ENCODE measurements at regions not wholly inside any gene's neighbourhood (a gene's known extent, or its start where the extent isn't known, plus 50 kb on each side); places are given as distances from the start of the nearest gene placed in this dataset.

DNA sequence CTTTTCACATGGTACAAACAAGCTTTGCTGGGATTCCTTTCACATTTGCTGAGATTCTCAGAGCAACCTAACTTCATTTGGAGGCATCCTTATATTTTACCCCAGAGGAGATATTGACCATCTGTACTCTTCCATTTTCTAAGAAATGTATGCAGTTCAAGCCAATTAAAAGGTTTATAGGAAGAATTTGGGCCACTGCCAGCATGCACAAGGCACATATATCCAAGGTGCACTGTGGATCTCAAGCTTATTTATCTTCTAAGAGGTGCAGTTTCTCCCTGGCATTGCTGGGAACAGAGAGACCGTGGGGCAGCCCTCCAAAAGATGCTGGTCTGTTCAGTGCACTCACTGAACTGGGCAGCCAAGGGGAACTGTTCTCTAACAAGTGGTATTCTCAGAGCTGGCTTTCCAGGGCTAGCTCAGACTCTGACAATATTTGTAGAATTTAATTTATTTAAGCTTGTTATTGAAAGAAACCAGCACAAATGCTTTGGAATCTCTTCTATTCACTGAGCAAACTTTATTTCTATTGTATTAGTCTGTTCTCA lies 213.3 kb downstream of the TENT4A start:
- DNase-seq, result no peak

DNA sequence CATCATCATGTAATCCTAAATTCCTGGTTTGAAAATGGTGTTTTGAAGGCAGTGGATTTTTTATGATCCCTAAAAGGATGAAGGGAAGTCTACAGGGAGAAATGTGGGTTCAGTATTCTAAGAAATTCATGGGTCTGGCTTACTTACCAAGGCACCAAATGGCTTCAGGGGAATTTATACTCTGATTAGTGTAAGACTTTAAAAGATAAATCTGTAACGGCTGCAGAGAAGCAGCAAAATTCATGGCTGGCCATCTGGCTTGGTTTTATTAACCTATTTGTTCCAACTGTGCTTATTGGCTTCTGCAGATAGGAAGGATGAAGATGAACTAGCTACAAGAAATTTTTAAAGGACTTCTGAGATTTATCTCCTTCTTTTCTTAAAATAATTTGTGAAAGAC lies 222.8 kb downstream of the TENT4A start:
- no peak for DNase-seq

- DNase-seq, result no peak
Observed at GRCh38 chr5:6937677-6938076, 224.4 kb downstream of the TENT4A start.

DNA sequence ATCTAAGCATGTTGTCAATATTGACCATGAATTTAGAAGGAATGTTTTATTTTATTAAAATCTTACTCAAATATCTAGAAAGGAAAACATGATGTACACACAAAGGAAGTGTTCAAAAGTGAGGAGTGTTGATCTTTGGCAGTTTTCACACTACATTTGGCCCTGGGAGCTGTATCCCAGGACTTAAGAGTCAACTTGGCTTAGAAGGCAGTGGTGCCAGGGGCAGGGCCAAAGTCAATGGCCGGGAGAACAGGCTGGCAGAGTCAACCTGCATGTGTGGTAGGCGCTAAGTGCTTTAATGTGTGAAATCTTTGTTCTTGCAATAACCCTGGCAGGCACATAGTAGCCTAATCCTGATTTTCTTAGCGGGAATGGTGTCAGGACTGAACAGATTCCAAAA lies 228.4 kb downstream of the TENT4A start:
- DNase-seq, result no peak

DNA sequence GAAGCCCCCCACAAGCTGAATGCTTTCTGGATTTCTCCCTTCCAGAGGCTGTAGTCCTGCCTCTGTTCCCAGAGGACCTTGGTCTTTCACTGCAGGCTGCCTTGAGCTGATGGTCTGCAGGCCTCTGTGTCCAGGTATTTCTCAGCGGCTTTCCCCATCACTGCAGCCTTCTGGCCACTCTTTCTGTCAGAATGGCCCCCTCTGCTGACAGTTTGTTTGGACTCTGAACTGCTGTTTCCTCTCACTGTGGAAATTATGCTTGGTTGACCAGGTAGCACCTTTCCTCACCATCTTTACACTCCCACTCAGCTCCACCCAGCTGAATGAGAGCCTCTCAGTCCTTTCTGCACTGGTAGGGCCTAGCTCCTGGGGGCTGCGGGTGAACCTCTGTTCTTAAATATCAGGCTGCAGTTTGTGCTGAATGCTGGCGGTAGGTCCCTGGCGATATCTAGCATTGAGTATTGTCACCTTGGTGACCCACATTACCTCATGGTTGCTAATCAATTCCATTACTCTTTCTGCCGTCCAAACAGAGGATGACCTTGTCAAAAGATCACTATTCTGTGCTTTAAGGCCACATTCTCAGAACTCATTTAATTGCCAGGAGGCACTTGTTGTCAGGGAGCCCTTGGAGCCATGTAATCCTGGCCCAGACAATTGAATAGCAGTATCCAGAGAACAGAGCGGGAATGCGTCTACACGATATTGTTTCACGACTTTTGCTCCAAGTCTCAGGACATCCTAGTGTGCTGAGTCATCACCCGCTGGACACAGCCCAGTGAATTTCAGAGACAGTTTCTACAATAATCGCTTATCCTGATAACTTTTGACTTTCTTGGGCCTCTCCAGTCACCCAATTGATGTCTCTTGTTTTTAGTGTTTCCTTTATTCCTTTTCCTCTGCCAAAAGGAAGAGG lies 230.2 kb downstream of the TENT4A start:
- no peak for DNase-seq

DNA sequence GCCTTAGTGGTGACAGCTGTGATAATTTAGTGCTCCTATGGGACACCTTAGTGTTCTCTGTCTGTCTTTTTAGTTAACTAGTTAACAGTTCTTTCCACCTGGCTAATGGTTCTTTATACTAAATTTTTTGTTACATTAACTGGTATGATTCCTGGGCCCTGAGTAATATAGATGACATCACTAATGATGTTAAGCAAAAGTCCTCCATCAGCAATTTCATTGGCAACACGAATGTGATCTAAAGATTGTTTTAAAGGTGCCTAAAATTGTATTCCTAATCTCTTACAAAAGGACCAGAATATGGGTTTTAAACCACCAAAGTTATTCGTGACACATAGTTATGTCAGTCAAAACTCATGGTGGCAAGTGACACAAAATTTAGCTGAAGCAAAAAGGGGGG lies 235.3 kb downstream of the TENT4A start:
- no peak for DNase-seq

DNA sequence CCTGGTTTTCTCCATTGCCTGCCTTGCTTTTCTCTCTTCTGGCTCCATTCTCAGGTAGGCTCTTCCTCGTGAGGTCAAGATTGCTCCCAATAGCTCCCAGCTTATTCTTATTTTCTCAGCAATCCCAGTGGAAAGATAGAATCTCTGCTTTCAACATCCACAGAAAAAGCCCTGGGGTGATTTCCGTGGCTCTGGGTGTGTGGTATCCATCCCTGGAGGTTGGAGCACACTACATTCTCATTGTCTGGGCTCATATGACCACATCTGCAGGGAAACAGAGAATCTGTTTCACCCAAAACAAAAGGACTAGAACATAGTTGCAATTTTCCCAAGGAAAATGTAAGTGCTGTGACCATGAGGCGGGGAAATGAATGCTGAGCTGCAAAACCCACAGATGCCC lies 236.0 kb downstream of the TENT4A start:
- no peak for DNase-seq

GRCh38 chr5:6950250-6950649 lies 237.0 kb downstream of the TENT4A start:
- DNase-seq, result no peak

GRCh38 chr5:6950860-6951259 lies 237.6 kb downstream of the TENT4A start:
- DNase-seq, result no peak

DNA sequence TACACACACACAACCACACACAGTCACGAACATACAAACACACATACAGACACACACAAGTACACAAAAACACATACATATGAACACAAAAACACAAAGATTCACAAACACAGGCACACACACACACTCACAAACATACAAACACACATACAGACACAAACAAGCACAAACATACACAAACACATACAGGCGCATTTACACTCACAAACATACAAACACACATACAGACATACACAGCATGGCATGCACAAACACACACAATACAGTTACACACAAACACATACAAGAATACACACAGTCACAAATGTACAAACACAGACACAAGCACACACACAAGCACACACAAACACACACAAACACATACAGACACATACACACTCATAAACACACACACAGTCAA lies 247.9 kb downstream of the TENT4A start:
- no peak for DNase-seq

- no peak for DNase-seq
Observed at GRCh38 chr5:6961837-6962635, 248.8 kb downstream of the TENT4A start.

GRCh38 chr5:6976971-6977370 lies 263.7 kb downstream of the TENT4A start:
- no peak for DNase-seq

GRCh38 chr5:6979061-6979460 lies 265.8 kb downstream of the TENT4A start:
- DNase-seq, result no peak

- DNase-seq, result no peak
Observed at GRCh38 chr5:6989230-6989629, 276.0 kb downstream of the TENT4A start.

DNA sequence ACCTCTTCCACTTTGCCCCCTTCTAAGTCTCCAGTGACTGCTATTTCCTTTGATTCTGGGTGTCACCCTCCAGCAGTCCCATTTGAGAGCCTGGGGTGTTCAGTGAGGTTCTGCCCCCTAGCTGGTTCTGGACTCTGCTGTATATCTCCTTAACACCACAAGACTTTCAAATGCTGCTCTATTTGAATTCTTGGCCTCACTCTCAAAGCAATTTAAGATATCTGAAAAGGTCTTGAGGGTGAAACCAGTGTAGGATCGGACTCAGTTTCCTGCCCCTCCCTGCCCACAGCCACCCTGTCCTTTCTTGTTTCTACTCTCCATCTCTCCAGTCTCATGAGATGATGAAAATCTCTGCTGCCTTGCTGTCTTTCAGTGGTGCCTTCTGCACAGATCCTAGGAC lies 280.9 kb downstream of the TENT4A start:
- DNase-seq, result no peak

DNA sequence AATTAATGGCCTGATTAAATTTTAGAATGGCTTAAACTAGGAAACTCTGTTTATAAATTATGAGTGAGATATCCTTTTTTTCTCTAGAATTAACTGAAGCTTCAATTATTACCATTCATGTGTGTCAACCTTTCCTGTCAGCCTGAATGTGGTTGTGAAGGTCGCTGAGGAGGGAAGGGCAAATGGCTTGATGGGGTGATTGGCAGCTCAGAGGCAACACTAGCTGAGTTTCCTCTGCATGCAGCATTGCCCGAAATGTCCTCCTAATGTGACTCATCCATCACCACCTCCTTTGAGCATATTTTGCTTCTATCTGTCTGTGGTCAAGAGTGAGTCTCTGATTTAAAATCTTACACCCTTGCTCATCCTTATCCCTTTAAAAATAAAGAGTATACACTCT lies 281.9 kb downstream of the TENT4A start:
- no peak for DNase-seq

DNA sequence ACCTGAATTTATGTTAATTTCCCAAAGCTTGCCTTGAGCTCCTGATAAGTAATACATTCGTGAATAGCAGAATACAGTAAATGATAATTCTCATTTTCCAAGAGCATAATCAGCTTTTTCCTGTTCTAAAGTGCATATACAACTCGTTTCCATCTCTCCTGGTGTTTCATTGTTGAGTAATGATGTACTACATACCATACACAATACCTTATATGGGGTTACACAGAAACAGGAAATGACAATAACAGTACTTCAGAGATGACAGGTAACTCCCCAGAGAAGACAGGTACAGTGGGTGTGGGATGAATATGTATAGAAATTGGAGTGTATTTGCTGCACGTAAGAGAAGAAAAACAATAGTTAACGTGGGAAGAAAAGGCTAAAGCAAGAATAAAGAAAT lies 287.1 kb downstream of the TENT4A start:
- no peak for DNase-seq

GRCh38 chr5:7010591-7010990 lies 297.4 kb downstream of the TENT4A start:
- DNase-seq, result no peak

- no peak for DNase-seq
Observed at GRCh38 chr5:7012057-7012456, 298.8 kb downstream of the TENT4A start.

DNA sequence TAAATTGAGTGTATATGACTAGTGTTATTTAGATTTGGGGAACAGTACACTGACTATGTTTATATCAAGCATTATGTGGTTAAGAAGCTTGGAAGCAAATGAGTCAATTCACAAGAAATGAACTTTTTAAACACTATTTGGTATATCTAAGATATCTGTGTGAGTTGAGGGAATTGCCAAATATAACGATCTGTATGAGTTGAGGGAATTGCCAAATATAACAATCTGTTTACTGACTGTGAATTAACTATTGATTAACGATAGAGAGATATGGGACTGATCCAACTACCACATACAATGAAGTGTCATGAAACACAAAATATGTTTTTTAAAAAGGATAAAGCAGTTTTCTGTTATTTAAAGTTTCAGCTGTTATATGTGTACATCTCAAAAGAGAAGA lies 301.4 kb downstream of the TENT4A start:
- no peak for DNase-seq

DNA sequence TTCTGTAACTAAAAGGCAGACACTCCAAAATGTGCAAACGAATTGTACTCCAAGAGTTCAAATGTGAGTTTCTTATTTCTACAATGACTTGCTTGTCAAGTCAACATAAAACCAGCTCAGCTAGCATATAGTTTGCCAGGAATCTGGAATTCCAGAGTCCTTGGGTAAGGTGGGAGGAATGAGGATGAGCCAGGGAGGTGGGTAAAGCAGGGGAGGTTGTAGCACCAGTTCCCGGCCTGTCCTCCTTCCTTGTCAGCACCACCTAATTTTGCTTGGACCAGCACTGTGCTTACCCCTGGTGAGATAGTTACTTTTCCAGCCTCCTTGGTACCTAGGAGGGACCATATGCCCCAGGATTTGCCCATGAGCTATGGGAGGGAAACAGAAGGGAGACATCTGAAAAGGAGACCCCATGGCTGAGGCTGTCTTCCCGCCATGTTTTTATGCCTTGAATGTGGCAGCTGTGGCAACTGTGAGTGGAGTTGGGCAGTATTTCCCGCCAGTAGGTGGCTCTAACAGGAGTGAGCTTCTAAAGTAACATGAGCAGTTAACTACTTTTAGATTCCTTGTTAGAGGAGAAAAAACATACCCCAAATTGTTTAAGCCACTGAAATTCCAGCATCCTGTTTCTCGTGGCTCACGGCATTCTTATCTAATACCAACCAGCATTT lies 302.5 kb downstream of the TENT4A start:
- DNase-seq, result no peak

DNA sequence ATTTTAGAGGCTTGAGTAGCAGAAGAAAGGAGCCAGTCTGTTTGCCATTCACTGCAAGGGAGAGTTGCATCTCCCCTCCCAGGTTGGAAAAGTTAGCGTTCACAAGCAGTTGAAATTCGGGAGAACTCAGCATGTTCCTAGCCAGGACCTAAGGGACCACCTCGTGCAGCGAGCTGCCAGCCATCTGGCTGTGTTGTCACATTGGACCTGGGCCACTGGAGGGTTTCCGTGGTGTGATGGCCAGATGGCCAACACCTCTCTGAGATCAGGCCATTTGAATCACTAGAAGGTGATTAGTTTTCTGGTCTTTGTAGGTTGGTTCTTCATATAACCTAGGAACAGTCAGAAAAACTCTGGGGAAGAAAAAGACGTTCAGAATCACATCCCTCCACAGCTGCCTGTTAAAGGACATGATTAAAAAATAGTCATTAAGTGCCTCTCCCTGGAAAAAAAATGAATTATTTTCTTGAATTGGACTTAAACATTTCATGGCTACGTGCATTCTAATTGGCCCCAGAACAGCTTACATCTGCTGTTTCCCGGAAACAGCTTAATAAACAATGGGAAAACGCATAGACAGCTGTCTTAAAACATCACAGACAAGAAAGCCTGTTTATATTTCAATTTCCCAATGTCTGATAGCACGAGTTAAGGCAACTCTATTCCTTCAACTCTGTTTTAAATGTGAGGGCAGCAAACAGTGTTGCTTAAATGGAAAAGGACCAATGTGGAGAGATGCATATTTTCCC lies 303.9 kb downstream of the TENT4A start:
- DNase-seq, result no peak

GRCh38 chr5:7018198-7018597 lies 305.0 kb downstream of the TENT4A start:
- DNase-seq, result no peak

Data from CD4-positive, alpha-beta T cell treated with Interleukin-10 for 1 hour (primary cell).